MM.1S (cell line): ENCODE measurements at regions not wholly inside any gene's neighbourhood (a gene's known extent, or its start where the extent isn't known, plus 50 kb on each side); places are given as distances from the start of the nearest gene placed in this dataset.
A peak's percentile ranks its signal among the peaks of the same experiment; 100 is the strongest.

Experiments
- DNase-seq: peaks from one replicate; pipeline ENCODE4 v3.0.0-alpha.2; 2015
- H2AFZ ChIP-seq: fragments of 300-600 bp; sonication (generic); 2 replicates; pipeline ENCODE4 v1.6.0; 2016; ENCODE audit warnings: antibody characterized with exemption, low read length
- H3F3A ChIP-seq: fragments of 300-600 bp; sonication (generic); 2 replicates; pipeline ENCODE4 v1.6.1; 2016; ENCODE audit warnings: mild to moderate bottlenecking, antibody characterized with exemption, low read length, moderate library complexity, mixed read lengths; ENCODE audit not compliant: insufficient read depth
- H3K27ac ChIP-seq: fragments of 300-600 bp; sonication (generic); 2 replicates; pipeline ENCODE4 v1.5.1; 2016; ENCODE audit warnings: mild to moderate bottlenecking, low read length
- H3K27me3 ChIP-seq: fragments of 300-600 bp; sonication (generic); replicated peaks from 2 replicates; pipeline ENCODE4 v1.6.0; 2016; ENCODE audit warnings: low read length; ENCODE audit not compliant: insufficient read depth
- H3K36me3 ChIP-seq: fragments of 300-600 bp; sonication (generic); replicated peaks from 2 replicates; pipeline ENCODE4 v1.6.1; 2016; ENCODE audit warnings: mild to moderate bottlenecking, low read length, mixed read lengths; ENCODE audit not compliant: insufficient read depth
- H3K4me1 ChIP-seq: fragments of 300-600 bp; sonication (generic); 2 replicates; pipeline ENCODE4 v1.6.1; 2016; ENCODE audit warnings: low read length, mixed read lengths
- H3K4me2 ChIP-seq: fragments of 300-600 bp; sonication (generic); 2 replicates; pipeline ENCODE4 v1.6.0; 2016; ENCODE audit warnings: low read depth, low read length
- H3K4me3 ChIP-seq: fragments of 300-600 bp; sonication (generic); 2 replicates; pipeline ENCODE4 v1.5.1; 2016; ENCODE audit warnings: low read length, mixed read lengths
- H3K79me2 ChIP-seq: fragments of 300-600 bp; sonication (generic); 2 replicates; pipeline ENCODE4 v1.6.1; 2016; ENCODE audit warnings: mixed run types, low read length, mixed read lengths
- H3K9ac ChIP-seq: fragments of 300-600 bp; sonication (generic); 2 replicates; pipeline ENCODE4 v1.6.1; 2016; ENCODE audit warnings: low read length, mixed read lengths
- H3K9me2 ChIP-seq: fragments of 300-600 bp; sonication (generic); replicated peaks from 2 replicates; pipeline ENCODE4 v1.6.1; 2016; ENCODE audit warnings: mild to moderate bottlenecking, low read length, mixed read lengths; ENCODE audit not compliant: insufficient read depth
- H3K9me3 ChIP-seq: fragments of 300-600 bp; sonication (generic); replicated peaks from 2 replicates; pipeline ENCODE4 v1.6.1; 2016; ENCODE audit warnings: mild to moderate bottlenecking, low read length, mixed read lengths; ENCODE audit not compliant: insufficient read depth
- H4K20me1 ChIP-seq: fragments of 300-600 bp; sonication (generic); 2 replicates; pipeline ENCODE4 v1.6.1; 2016; ENCODE audit warnings: mild to moderate bottlenecking, low read length, moderate library complexity, mixed read lengths; ENCODE audit not compliant: insufficient read depth
- CTCF ChIP-seq: fragments of 300-600 bp; sonication (generic); IDR thresholded peaks from 2 replicates; pipeline ENCODE4 v1.5.1; 2016; ENCODE audit warnings: antibody characterized with exemption, low read length, mixed read lengths
- EZH2 ChIP-seq: fragments of 300-600 bp; sonication (generic); optimal IDR thresholded peaks from 2 replicates; pipeline ENCODE3; 2017; ENCODE audit warnings: low read depth, mild to moderate bottlenecking, antibody characterized with exemption, low read length, mixed read lengths
- EZH2phosphoT487 ChIP-seq: fragments of 300-600 bp; sonication (generic); IDR thresholded peaks from 2 replicates; pipeline ENCODE4 v1.6.1; 2018; ENCODE audit warnings: antibody characterized with exemption, low read length

GRCh38 chr20:12203981-12204380, 286.3 kb downstream of the BTBD3 start:
- H3K4me2 ChIP-seq: 0 out of 2 replicates have a peak overlapping the region, but pooled peaks have one; percentile 11
- H3K27ac ChIP-seq: peak overlapping the region; percentile 36; the same call in 1 of the 2 replicates
- peaks cover 13% of the 10 kb centered on the region for H3K4me1 ChIP-seq
- H3K36me3 ChIP-seq: no peaks in the 10 kb centered on the region
- no peaks in the 10 kb centered on the region for H3K27me3 ChIP-seq
- no peaks in the 10 kb centered on the region for H3K79me2 ChIP-seq
- DNase-seq: peak; percentile 89
- H3K9me3 ChIP-seq: no peaks in the 10 kb centered on the region
- H3F3A ChIP-seq: peaks cover 8% of the 10 kb centered on the region
- no peak for TF ChIP-seq EZH2
- TF ChIP-seq EZH2phosphoT487: no peak
- no peak for TF ChIP-seq CTCF
- no peaks in the 10 kb centered on the region for H4K20me1 ChIP-seq
- H2AFZ ChIP-seq: no peak overlapping the region
- H3K9me2 ChIP-seq: no peaks in the 10 kb centered on the region
- H3K9ac ChIP-seq: no peak overlapping the region
- no peak overlapping the region for H3K4me3 ChIP-seq

- TF ChIP-seq EZH2phosphoT487 (no peak), CTCF (peak; percentile 75), EZH2 (no peak)
- no peak overlapping the region for H3K27ac ChIP-seq
- H3K4me3 ChIP-seq: no peak overlapping the region
- H3F3A ChIP-seq: peaks cover 8% of the 10 kb centered on the region
- no peaks in the 10 kb centered on the region for H3K9me2 ChIP-seq
- peak; percentile 46 for DNase-seq
- no peak overlapping the region for H3K4me2 ChIP-seq
- no peaks in the 10 kb centered on the region for H4K20me1 ChIP-seq
- no peak overlapping the region for H3K9ac ChIP-seq
- no peak overlapping the region for H2AFZ ChIP-seq
- no peaks in the 10 kb centered on the region for H3K79me2 ChIP-seq
- no peaks in the 10 kb centered on the region for H3K27me3 ChIP-seq
- peaks cover 13% of the 10 kb centered on the region for H3K4me1 ChIP-seq
- H3K9me3 ChIP-seq: no peaks in the 10 kb centered on the region
- H3K36me3 ChIP-seq: no peaks in the 10 kb centered on the region
These were observed 290.2 kb downstream of the BTBD3 start for GRCh38 chr20:12207875-12208274.

- H3K27ac ChIP-seq: no peak overlapping the region
- H3K9me3 ChIP-seq: no peaks in the 10 kb centered on the region
- H2AFZ ChIP-seq: no peak overlapping the region
- H3F3A ChIP-seq: no peaks in the 10 kb centered on the region
- no peaks in the 10 kb centered on the region for H4K20me1 ChIP-seq
- no peaks in the 10 kb centered on the region for H3K36me3 ChIP-seq
- DNase-seq: no peak
- H3K4me3 ChIP-seq: no peak overlapping the region
- TF ChIP-seq CTCF: no peak
- no peak for TF ChIP-seq EZH2phosphoT487
- TF ChIP-seq EZH2: no peak
- H3K4me2 ChIP-seq: no peak overlapping the region
- no peaks in the 10 kb centered on the region for H3K27me3 ChIP-seq
- no peaks in the 10 kb centered on the region for H3K9me2 ChIP-seq
- no peaks in the 10 kb centered on the region for H3K4me1 ChIP-seq
- no peaks in the 10 kb centered on the region for H3K79me2 ChIP-seq
- no peak overlapping the region for H3K9ac ChIP-seq
These were observed 292.9 kb downstream of the BTBD3 start for GRCh38 chr20:12210591-12210990.
